Iris pigment epithelial cell (primary cell): ENCODE measurements at regions not wholly inside any gene's neighbourhood (a gene's known extent, or its start where the extent isn't known, plus 50 kb on each side); places are given as distances from the start of the nearest gene placed in this dataset.
"Not testable (repeated sequence)": the region's sequence is repeated elsewhere in the genome, so short reads cannot be mapped to it uniquely, and the experiment has no call there.

Experiments
- DNase-seq: peaks from one replicate; pipeline ENCODE4 v3.0.0-alpha.2; 2011; ENCODE audit warnings: low read depth

GRCh38 chr13:44128552-44129001, 245.0 kb upstream of the SERP2 start:
- no peak for DNase-seq

- DNase-seq, result no peak
Observed at GRCh38 chr13:44129418-44129817, 244.2 kb upstream of the SERP2 start.

- DNase-seq, result no peak
Observed at GRCh38 chr13:44131069-44131614, 242.5 kb upstream of the SERP2 start.

GRCh38 chr13:44132710-44133109, 240.9 kb upstream of the SERP2 start:
- DNase-seq, result peak; percentile 49

- no peak for DNase-seq
Observed at GRCh38 chr13:44133626-44134025, 240.0 kb upstream of the SERP2 start.

GRCh38 chr13:44135566-44135965, 238.1 kb upstream of the SERP2 start:
- no peak for DNase-seq

GRCh38 chr13:44136696-44137268, 236.8 kb upstream of the SERP2 start:
- DNase-seq, result peak; percentile 42

GRCh38 chr13:44137466-44137865, 236.2 kb upstream of the SERP2 start:
- DNase-seq, result no peak

GRCh38 chr13:44140146-44140545, 233.5 kb upstream of the SERP2 start:
- DNase-seq, result no peak

GRCh38 chr13:44140888-44141724, 232.5 kb upstream of the SERP2 start:
- DNase-seq, result no peak

- DNase-seq, result peak; percentile 93
Observed at GRCh38 chr13:44141725-44142539, 231.7 kb upstream of the SERP2 start.

- DNase-seq, result no peak
Observed at GRCh38 chr13:44142540-44142867, 231.1 kb upstream of the SERP2 start.

GRCh38 chr13:44142941-44143665, 230.5 kb upstream of the SERP2 start:
- DNase-seq, result peak; percentile 75

- no peak for DNase-seq
Observed at GRCh38 chr13:44146138-44146537, 227.5 kb upstream of the SERP2 start.

- DNase-seq, result no peak
Observed at GRCh38 chr13:44147233-44147632, 226.4 kb upstream of the SERP2 start.

GRCh38 chr13:44147648-44148047, 226.0 kb upstream of the SERP2 start:
- no peak for DNase-seq

- peak; percentile 9 for DNase-seq
Observed at GRCh38 chr13:44148159-44148914, 225.3 kb upstream of the SERP2 start.

- DNase-seq, result not testable (repeated sequence)
Observed at GRCh38 chr13:44149231-44149630, 224.4 kb upstream of the SERP2 start.

GRCh38 chr13:44149821-44150220, 223.8 kb upstream of the SERP2 start:
- no peak for DNase-seq

GRCh38 chr13:44151474-44151873, 222.2 kb upstream of the SERP2 start:
- no peak for DNase-seq

- no peak for DNase-seq
Observed at GRCh38 chr13:44153496-44153895, 220.1 kb upstream of the SERP2 start.
